ENCODE measurements at regions not wholly inside any gene's neighbourhood (a gene's known extent, or its start where the extent isn't known, plus 50 kb on each side); places are given as distances from the start of the nearest gene placed in this dataset.

- Histone ChIP-seq H3K4me1 (no peaks in the 10 kb centered on the region), H3K4me3 (no peak overlapping the region), H3K36me3 (no peaks in the 10 kb centered on the region), H3K9me3 (no peaks in the 10 kb centered on the region), H3K27me3 (peaks cover 0 to 2% (median 0%) of the 10 kb centered on the region in 9 donors), H3K27ac (no peak overlapping the region)
- TF ChIP-seq CTCF (IDR thresholded peaks at IDR 0.05) (no peak), POLR2A (IDR thresholded peaks at IDR 0.05) (no peak)
- ATAC-seq (no peak), DNase-seq (no peak)
- WGBS, 4 donors: 42 to 52% (median 45%) methylated on average over 2 of the region's 2 CpGs
- intact Hi-C loops (cut with DNase I): loop anchor here in 9 of 10 donors (5.0 to 10.0 kb wide), 10 partner anchors 82 to 1687 kb away; partner anchors contain the start of gene TMEM132B (in 4 of the 9)
Observed at GRCh38 chr12:126869644-126870043, 1397.3 kb upstream of the TMEM132C start.

GRCh38 chr12:126873701-126874100 lies 1393.3 kb upstream of the TMEM132C start:
- 74 to 86% (median 82%) methylated on average over 5 of the region's 5 CpGs for WGBS, 4 donors
- no peaks in the 10 kb centered on the region for H3K9me3 ChIP-seq
- H3K36me3 ChIP-seq: no peaks in the 10 kb centered on the region
- H3K4me3 ChIP-seq: no peak overlapping the region
- intact Hi-C loops (cut with DNase I): loop anchor here (1.0 to 10.0 kb wide), 12 partner anchors 89 to 1691 kb away; partner anchors contain the start of gene TMEM132B (in 4 of the 10)
- TF ChIP-seq CTCF (IDR thresholded peaks at IDR 0.05) (no peak), POLR2A (IDR thresholded peaks at IDR 0.05) (no peak)
- DNase-seq (no peak), ATAC-seq (no peak)
- H3K27me3 ChIP-seq: peaks cover 0 to 3% (median 0%) of the 10 kb centered on the region in 9 donors
- H3K27ac ChIP-seq: no peak overlapping the region
- H3K4me1 ChIP-seq: no peaks in the 10 kb centered on the region

GRCh38 chr12:126874427-126875026 lies 1392.4 kb upstream of the TMEM132C start:
- ATAC-seq: peak in 3 of 4 donors; percentile 66 to 75 (median 71)
- peaks cover 0 to 3% (median 0%) of the 10 kb centered on the region in 9 donors for H3K27me3 ChIP-seq
- peak; percentile 62 to 90 (median 84) for TF ChIP-seq CTCF (IDR thresholded peaks at IDR 0.05)
- no peak for TF ChIP-seq POLR2A (IDR thresholded peaks at IDR 0.05)

GRCh38 chr12:126879842-126880241 lies 1387.1 kb upstream of the TMEM132C start:
- no peak overlapping the region for H3K27ac ChIP-seq
- peaks cover 0 to 3% (median 0%) of the 10 kb centered on the region in 9 donors for H3K27me3 ChIP-seq
- 50 to 62% (median 54%) methylated on average over 2 of the region's 2 CpGs for WGBS, 4 donors
- TF ChIP-seq CTCF (IDR thresholded peaks at IDR 0.05) (no peak), POLR2A (IDR thresholded peaks at IDR 0.05) (no peak)
- H3K4me1 ChIP-seq: peaks cover 0 to 6% (median 0%) of the 10 kb centered on the region in 12 donors
- DNase-seq: no peak
- H3K36me3 ChIP-seq: no peaks in the 10 kb centered on the region
- intact Hi-C loops (cut with DNase I): loop anchor here in 9 of 10 donors (5.0 to 10.0 kb wide), 6 partner anchors 95 to 1695 kb away; partner anchors contain the start of gene TMEM132B (in 4 of the 9)
- H3K4me3 ChIP-seq: no peak overlapping the region
- no peak for ATAC-seq
- no peaks in the 10 kb centered on the region for H3K9me3 ChIP-seq

More at GRCh38 chr12:126874427-126875026, 1392.4 kb upstream of the TMEM132C start:
- Histone ChIP-seq H3K36me3 (no peaks in the 10 kb centered on the region), H3K4me1 (no peaks in the 10 kb centered on the region), H3K9me3 (no peaks in the 10 kb centered on the region), H3K27ac (no peak overlapping the region), H3K4me3 (no peak overlapping the region)
- intact Hi-C loops (cut with DNase I): loop anchor here (1.0 to 10.0 kb wide), 12 partner anchors 90 to 1692 kb away; partner anchors contain the start of gene TMEM132B (in 4 of the 10)
- DNase-seq: peak; percentile 31 to 69 (median 41)
- 25 to 38% (median 26%) methylated on average over 5 to 8 of the region's 8 CpGs for WGBS, 4 donors

All from heart left ventricle (tissue), 16 donors.